H1 (cell line): ENCODE measurements at regions not wholly inside any gene's neighbourhood (a gene's known extent, or its start where the extent isn't known, plus 50 kb on each side); places are given as distances from the start of the nearest gene placed in this dataset.

Source experiments
- ATF3 ChIP-seq: IDR thresholded peaks from 2 replicates; pipeline ENCODE4 v1.6.1; 2011; ENCODE audit warnings: low read depth, mild to moderate bottlenecking, low read length; ENCODE audit not compliant: insufficient read depth
- CEBPB ChIP-seq: IDR thresholded peaks from 2 replicates; pipeline ENCODE4 v1.6.1; 2012; ENCODE audit warnings: low read depth, low read length
- CTCF ChIP-seq, 3 experiments: IDR thresholded peaks; 1 replicate in 2 of 3; 2 replicates in 1 of 3; pipeline versions ENCODE4 v1.5.1 to v1.6.1; 2011; ENCODE audit warnings: low read length in 3 of 3, mild to moderate bottlenecking in 3 of 3, inconsistent platforms in 2 of 3, low read depth in 1 of 3, moderate library complexity in 1 of 3; ENCODE audit not compliant: insufficient read depth in 1 of 3; ENCODE audit errors: control extremely low read depth in 1 of 3
- HDAC2 ChIP-seq, 2 experiments: fragments of 300-600 bp in 1 of 2; sonication (generic) in 1 of 2; IDR thresholded peaks; 2 replicates each; pipeline ENCODE4 v1.6.1; 2011 to 2012; ENCODE audit warnings: low read depth in 2 of 2, low read length in 2 of 2, mild to moderate bottlenecking in 2 of 2, moderate library complexity in 2 of 2, borderline replicate concordance in 1 of 2, inconsistent platforms in 1 of 2
- NRF1 ChIP-seq: IDR thresholded peaks from 2 replicates; pipeline ENCODE4 v1.6.1; 2011; ENCODE audit warnings: mild to moderate bottlenecking, low read depth, low read length, improper control_type of control experiment
- POLR2A ChIP-seq, 2 experiments: IDR thresholded peaks; 1 replicate in 1 of 2; 2 replicates in 1 of 2; pipeline ENCODE4 v1.6.1; 2011; ENCODE audit warnings: low read depth in 2 of 2, low read length in 2 of 2, mild to moderate bottlenecking in 2 of 2; ENCODE audit errors: control extremely low read depth in 1 of 2
- POLR2AphosphoS5 ChIP-seq: IDR thresholded peaks from 2 replicates; pipeline ENCODE4 v1.6.1; 2011; ENCODE audit warnings: low read depth, low read length

GRCh38 chr10:78196396-78196795 lies 162.7 kb downstream of the RPS24 start:
- no peak for TF ChIP-seq POLR2A (IDR thresholded peaks at IDR 0.05; ENCODE audit: control extremely low read depth in 1 of 2, low read depth in 2 of 2, low read length in 2 of 2)
- no peak for TF ChIP-seq CEBPB
- no peak for TF ChIP-seq POLR2AphosphoS5
- TF ChIP-seq CTCF (IDR thresholded peaks at IDR 0.05; ENCODE audit: control extremely low read depth in 1 of 3, insufficient read depth in 1 of 3, low read depth in 1 of 3, low read length in 3 of 3): no peak
- TF ChIP-seq ATF3: no peak
- TF ChIP-seq HDAC2 (IDR thresholded peaks at IDR 0.05; ENCODE audit: borderline replicate concordance in 1 of 2, low read depth in 2 of 2, low read length in 2 of 2): no peak
- no peak for TF ChIP-seq NRF1
